Effector memory CD4-positive, alpha-beta T cell (primary cell): ENCODE measurements at regions not wholly inside any gene's neighbourhood (a gene's known extent, or its start where the extent isn't known, plus 50 kb on each side); places are given as distances from the start of the nearest gene placed in this dataset.
"Not testable (repeated sequence)": the region's sequence is repeated elsewhere in the genome, so short reads cannot be mapped to it uniquely, and the experiment has no call there.

Source experiments
- DNase-seq, 3 donors: peaks; one replicate each; pipeline ENCODE4 v3.0.0-alpha.2; 2020
- H3K27ac ChIP-seq: 2 replicates; pipeline ENCODE4 v1.7.0; 2013; ENCODE audit warnings: mild to moderate bottlenecking, low read length, moderate library complexity; ENCODE audit not compliant: insufficient read depth, poor library complexity, severe bottlenecking
- H3K27me3 ChIP-seq: replicated peaks from 2 replicates; pipeline ENCODE4 v1.7.0; 2013; ENCODE audit warnings: mild to moderate bottlenecking, low read length; ENCODE audit not compliant: insufficient read depth, control insufficient read depth, poor library complexity, severe bottlenecking
- H3K36me3 ChIP-seq: 2 replicates; pipeline ENCODE4 v1.7.0; 2013; ENCODE audit warnings: mild to moderate bottlenecking, low read length, moderate library complexity; ENCODE audit not compliant: control insufficient read depth, insufficient read depth
- H3K4me1 ChIP-seq: 2 replicates; pipeline ENCODE4 v1.7.0; 2013; ENCODE audit warnings: low read length, mild to moderate bottlenecking; ENCODE audit not compliant: control insufficient read depth, insufficient read depth, poor library complexity, severe bottlenecking
- H3K4me3 ChIP-seq: 2 replicates; pipeline ENCODE4 v1.7.0; 2013; ENCODE audit warnings: low read length, low read depth, mild to moderate bottlenecking; ENCODE audit not compliant: insufficient read depth, poor library complexity, severe bottlenecking
- H3K9me3 ChIP-seq: 2 replicates; pipeline ENCODE4 v1.7.0; 2013; ENCODE audit warnings: mild to moderate bottlenecking, low read length, moderate library complexity; ENCODE audit not compliant: control insufficient read depth

GRCh38 chr1:146558032-146558431 is 329.2 kb upstream of the NOTCH2NLA start:
- H3K27me3 ChIP-seq, H3K27ac ChIP-seq, DNase-seq, H3K36me3 ChIP-seq, H3K9me3 ChIP-seq, H3K4me3 ChIP-seq, H3K4me1 ChIP-seq: not testable (repeated sequence)

- not testable (repeated sequence) for H3K27ac ChIP-seq, DNase-seq, H3K4me3 ChIP-seq, H3K27me3 ChIP-seq, H3K9me3 ChIP-seq, H3K36me3 ChIP-seq, H3K4me1 ChIP-seq
These were observed 327.6 kb upstream of the NOTCH2NLA start for GRCh38 chr1:146556405-146556804.

- not testable (repeated sequence) for H3K36me3 ChIP-seq, H3K27ac ChIP-seq, H3K4me1 ChIP-seq, H3K4me3 ChIP-seq, H3K9me3 ChIP-seq, DNase-seq, H3K27me3 ChIP-seq
These were observed 323.6 kb upstream of the NOTCH2NLA start for GRCh38 chr1:146552414-146552813.

GRCh38 chr1:146548684-146549083 is 319.9 kb upstream of the NOTCH2NLA start:
- not testable (repeated sequence) for H3K27me3 ChIP-seq, H3K9me3 ChIP-seq, H3K27ac ChIP-seq, DNase-seq, H3K4me3 ChIP-seq, H3K4me1 ChIP-seq, H3K36me3 ChIP-seq

- H3K9me3 ChIP-seq, H3K27ac ChIP-seq, H3K36me3 ChIP-seq, DNase-seq, H3K4me1 ChIP-seq, H3K4me3 ChIP-seq, H3K27me3 ChIP-seq: not testable (repeated sequence)
These were observed 317.4 kb upstream of the NOTCH2NLA start for GRCh38 chr1:146546189-146546588.

GRCh38 chr1:146537775-146538373 is 309.1 kb upstream of the NOTCH2NLA start:
- not testable (repeated sequence) for H3K27ac ChIP-seq, H3K4me1 ChIP-seq, H3K27me3 ChIP-seq, H3K4me3 ChIP-seq, H3K36me3 ChIP-seq, H3K9me3 ChIP-seq, DNase-seq

GRCh38 chr1:146536028-146536427 is 307.2 kb upstream of the NOTCH2NLA start:
- not testable (repeated sequence) for H3K27ac ChIP-seq, H3K4me3 ChIP-seq, DNase-seq, H3K36me3 ChIP-seq, H3K27me3 ChIP-seq, H3K4me1 ChIP-seq, H3K9me3 ChIP-seq

GRCh38 chr1:146535575-146535974 is 306.8 kb upstream of the NOTCH2NLA start:
- not testable (repeated sequence) for H3K4me1 ChIP-seq, H3K36me3 ChIP-seq

GRCh38 chr1:146530958-146531357 is 302.1 kb upstream of the NOTCH2NLA start:
- not testable (repeated sequence) for H3K9me3 ChIP-seq, H3K4me3 ChIP-seq, H3K4me1 ChIP-seq, H3K36me3 ChIP-seq, DNase-seq, H3K27me3 ChIP-seq, H3K27ac ChIP-seq

More at GRCh38 chr1:146535575-146535974, 306.8 kb upstream of the NOTCH2NLA start:
- not testable (repeated sequence) for H3K4me3 ChIP-seq, H3K27me3 ChIP-seq, H3K27ac ChIP-seq, DNase-seq, H3K9me3 ChIP-seq

- not testable (repeated sequence) for H3K4me1 ChIP-seq, DNase-seq, H3K4me3 ChIP-seq, H3K36me3 ChIP-seq, H3K27ac ChIP-seq, H3K27me3 ChIP-seq, H3K9me3 ChIP-seq
These were observed 294.0 kb upstream of the NOTCH2NLA start for GRCh38 chr1:146522812-146523211.

- H3K4me1 ChIP-seq, H3K36me3 ChIP-seq, DNase-seq, H3K4me3 ChIP-seq, H3K27me3 ChIP-seq, H3K9me3 ChIP-seq, H3K27ac ChIP-seq: not testable (repeated sequence)
These were observed 293.5 kb upstream of the NOTCH2NLA start for GRCh38 chr1:146522345-146522744.
